SJCRH30 (cell line): ENCODE measurements at regions not wholly inside any gene's neighbourhood (a gene's known extent, or its start where the extent isn't known, plus 50 kb on each side); places are given as distances from the start of the nearest gene placed in this dataset.

Source experiments
- DNase-seq, 2 experiments: peaks; one replicate each; pipeline ENCODE4 v3.0.0-alpha.2; 2015 to 2020
- H3K27ac ChIP-seq: fragments of 250-450 bp; sonication (Bioruptor Pico); 2 replicates; pipeline ENCODE4 v1.5.1; 2020; ENCODE audit warnings: mild to moderate bottlenecking, moderate library complexity
- H3K27me3 ChIP-seq: fragments of 250-450 bp; sonication (Bioruptor Pico); 2 replicates; pipeline ENCODE4 v1.5.1; 2020; ENCODE audit warnings: mild to moderate bottlenecking, moderate library complexity
- H3K36me3 ChIP-seq: fragments of 250-450 bp; sonication (Bioruptor Pico); 2 replicates; pipeline ENCODE4 v1.5.1; 2020; ENCODE audit warnings: mild to moderate bottlenecking, moderate library complexity
- H3K4me1 ChIP-seq: fragments of 250-450 bp; sonication (Bioruptor Pico); 2 replicates; pipeline ENCODE4 v1.5.1; 2020; ENCODE audit warnings: mild to moderate bottlenecking, moderate library complexity
- H3K4me3 ChIP-seq: fragments of 250-450 bp; sonication (Bioruptor Pico); 2 replicates; pipeline ENCODE4 v1.5.1; 2020; ENCODE audit warnings: mild to moderate bottlenecking, moderate library complexity
- H3K9me3 ChIP-seq: fragments of 250-450 bp; sonication (Bioruptor Pico); replicated peaks from 2 replicates; pipeline ENCODE4 v1.5.1; 2020; ENCODE audit warnings: mild to moderate bottlenecking, moderate library complexity

DNA sequence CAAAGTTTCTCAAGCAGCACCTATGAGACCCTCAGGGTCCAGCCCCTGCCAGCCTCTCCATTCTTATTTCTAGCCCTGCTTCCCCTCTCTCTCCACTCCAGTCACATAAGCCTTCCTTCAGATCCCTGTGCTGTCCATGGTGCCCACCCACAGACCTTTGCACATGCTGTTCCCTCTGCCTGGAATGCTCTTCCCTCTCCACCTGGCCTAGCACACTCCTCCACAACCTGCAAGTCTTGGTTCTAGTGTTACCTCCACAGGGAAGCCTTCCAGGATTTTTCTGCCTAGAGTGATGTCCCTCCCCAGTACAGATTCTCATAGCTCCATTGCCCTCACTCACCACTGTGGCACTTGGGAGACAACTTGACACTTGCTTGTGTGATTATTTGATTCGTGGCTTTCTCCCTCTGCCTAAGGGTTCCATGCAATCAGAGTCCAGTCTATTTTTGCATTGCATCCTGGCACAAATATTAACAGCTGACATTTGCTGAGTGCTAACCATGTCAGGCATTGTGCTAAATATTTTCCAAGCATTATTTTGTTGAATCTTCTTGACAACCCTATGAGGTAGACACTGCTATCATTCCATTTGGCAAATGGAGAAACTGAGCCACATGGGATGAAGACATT is 127.3 kb downstream of the SYF2 start:
- DNase-seq = no peak
- H3K4me1 ChIP-seq = peaks cover 8% of the 10 kb centered on the region
- H3K9me3 ChIP-seq = no peaks in the 10 kb centered on the region
- H3K36me3 ChIP-seq = no peaks in the 10 kb centered on the region
- H3K27me3 ChIP-seq = no peaks in the 10 kb centered on the region
- H3K27ac ChIP-seq = no peak overlapping the region
- no peak overlapping the region for H3K4me3 ChIP-seq

- no peak overlapping the region for H3K4me3 ChIP-seq
- DNase-seq = no peak
- no peaks in the 10 kb centered on the region for H3K27me3 ChIP-seq
- no peaks in the 10 kb centered on the region for H3K9me3 ChIP-seq
- no peaks in the 10 kb centered on the region for H3K36me3 ChIP-seq
- H3K4me1 ChIP-seq = peaks cover 19% of the 10 kb centered on the region
- H3K27ac ChIP-seq = no peak overlapping the region
These were observed 129.0 kb downstream of the SYF2 start for GRCh38 chr1:25103164-25103795.

- DNase-seq = peak; percentile 73 to 85
- H3K36me3 ChIP-seq = no peaks in the 10 kb centered on the region
- no peak overlapping the region for H3K4me3 ChIP-seq
- H3K9me3 ChIP-seq = no peaks in the 10 kb centered on the region
- 0 out of 2 replicates have a peak, but pooled peaks cover 3% of the 10 kb centered on the region for H3K27me3 ChIP-seq
- no peak overlapping the region for H3K27ac ChIP-seq
- peaks cover 19% of the 10 kb centered on the region for H3K4me1 ChIP-seq
These were observed 132.0 kb downstream of the SYF2 start for GRCh38 chr1:25100151-25100833.

GRCh38 chr1:25099343-25099951 is 132.9 kb downstream of the SYF2 start:
- Histone ChIP-seq H3K27me3 (0 out of 2 replicates have a peak, but pooled peaks cover 3% of the 10 kb centered on the region), H3K4me1 (peaks cover 19% of the 10 kb centered on the region), H3K4me3 (no peak overlapping the region), H3K36me3 (no peaks in the 10 kb centered on the region), H3K9me3 (no peaks in the 10 kb centered on the region), H3K27ac (no peak overlapping the region)
- peak; percentile 27 to 48 for DNase-seq

GRCh38 chr1:25098717-25099116 is 133.6 kb downstream of the SYF2 start:
- Histone ChIP-seq H3K27ac (no peak overlapping the region), H3K4me3 (no peak overlapping the region), H3K9me3 (no peaks in the 10 kb centered on the region), H3K27me3 (0 out of 2 replicates have a peak, but pooled peaks cover 3% of the 10 kb centered on the region), H3K4me1 (peaks cover 19% of the 10 kb centered on the region), H3K36me3 (no peaks in the 10 kb centered on the region)
- DNase-seq = no peak

- no peaks in the 10 kb centered on the region for H3K36me3 ChIP-seq
- H3K9me3 ChIP-seq = no peaks in the 10 kb centered on the region
- DNase-seq = no peak
- no peak overlapping the region for H3K4me3 ChIP-seq
- peaks cover 19% of the 10 kb centered on the region for H3K4me1 ChIP-seq
- H3K27me3 ChIP-seq = 0 out of 2 replicates have a peak, but pooled peaks cover 3% of the 10 kb centered on the region
- no peak overlapping the region for H3K27ac ChIP-seq
These were observed 135.8 kb downstream of the SYF2 start for GRCh38 chr1:25096307-25097150.

DNA sequence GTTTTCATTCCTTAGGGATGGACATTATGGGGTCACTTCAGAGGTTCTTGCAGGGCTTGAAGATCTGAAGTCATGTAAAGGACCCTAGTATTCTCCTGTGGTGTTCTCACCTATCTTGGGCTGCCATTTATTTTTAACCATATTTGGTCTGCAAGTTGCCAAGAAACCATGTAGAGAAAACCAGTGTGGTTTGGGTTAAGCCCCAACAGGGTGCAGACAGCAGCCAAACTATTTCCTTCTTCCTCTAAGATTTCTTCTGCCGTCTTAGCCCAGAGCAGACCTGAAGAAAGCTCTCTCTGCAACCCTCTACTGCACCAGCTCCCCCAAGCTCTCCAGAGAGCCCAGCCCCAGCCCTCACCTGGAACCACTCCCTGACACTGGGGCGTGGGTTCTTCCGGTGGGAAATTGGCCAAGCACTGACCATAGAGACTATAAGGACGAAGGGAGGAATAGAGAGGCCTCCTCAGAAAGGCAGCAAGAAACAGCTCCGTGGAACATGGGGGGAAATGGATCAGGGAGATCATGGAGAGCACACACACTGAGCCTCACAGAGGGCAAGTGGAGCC is 136.6 kb downstream of the SYF2 start:
- no peak for DNase-seq
- peaks cover 19% of the 10 kb centered on the region for H3K4me1 ChIP-seq
- no peak overlapping the region for H3K4me3 ChIP-seq
- no peaks in the 10 kb centered on the region for H3K36me3 ChIP-seq
- H3K9me3 ChIP-seq = no peaks in the 10 kb centered on the region
- 0 out of 2 replicates have a peak, but pooled peaks cover 3% of the 10 kb centered on the region for H3K27me3 ChIP-seq
- no peak overlapping the region for H3K27ac ChIP-seq

DNA sequence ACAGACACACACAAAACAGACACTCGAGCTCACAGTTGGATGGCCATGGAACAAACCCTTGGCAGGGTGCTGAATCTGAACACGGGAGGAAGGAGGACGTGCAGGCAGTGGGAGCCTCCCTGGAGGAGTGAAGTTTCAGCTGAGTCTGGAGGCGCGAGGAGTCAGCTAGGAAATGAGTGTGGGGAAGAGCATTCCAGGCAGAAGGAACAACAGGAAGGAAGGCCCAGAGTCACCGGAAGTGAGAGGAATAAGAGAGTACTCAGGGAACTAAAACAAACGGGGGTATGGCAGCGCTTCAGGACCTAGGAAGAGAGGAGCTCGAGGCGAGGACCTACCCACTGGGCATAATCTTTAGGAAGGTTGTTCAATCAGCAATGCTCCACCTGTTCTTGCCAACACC is 137.3 kb downstream of the SYF2 start:
- Histone ChIP-seq H3K4me1 (peaks cover 11% of the 10 kb centered on the region), H3K27ac (no peak overlapping the region), H3K4me3 (no peak overlapping the region), H3K27me3 (0 out of 2 replicates have a peak, but pooled peaks cover 3% of the 10 kb centered on the region), H3K9me3 (no peaks in the 10 kb centered on the region), H3K36me3 (no peaks in the 10 kb centered on the region)
- DNase-seq = no peak

- Histone ChIP-seq H3K9me3 (no peaks in the 10 kb centered on the region), H3K36me3 (no peaks in the 10 kb centered on the region), H3K27me3 (0 out of 2 replicates have a peak, but pooled peaks cover 3% of the 10 kb centered on the region), H3K4me1 (peaks cover 4% of the 10 kb centered on the region), H3K27ac (no peak overlapping the region), H3K4me3 (no peak overlapping the region)
- no peak for DNase-seq
These were observed 138.1 kb downstream of the SYF2 start for GRCh38 chr1:25094229-25094628.

- H3K36me3 ChIP-seq = no peaks in the 10 kb centered on the region
- H3K27me3 ChIP-seq = no peaks in the 10 kb centered on the region
- no peak overlapping the region for H3K4me3 ChIP-seq
- H3K9me3 ChIP-seq = no peaks in the 10 kb centered on the region
- H3K4me1 ChIP-seq = no peaks in the 10 kb centered on the region
- DNase-seq = no peak
- no peak overlapping the region for H3K27ac ChIP-seq
These were observed 140.6 kb downstream of the SYF2 start for GRCh38 chr1:25091658-25092057.

- Histone ChIP-seq H3K27me3 (no peaks in the 10 kb centered on the region), H3K9me3 (no peaks in the 10 kb centered on the region), H3K4me1 (no peaks in the 10 kb centered on the region), H3K27ac (no peak overlapping the region), H3K36me3 (no peaks in the 10 kb centered on the region), H3K4me3 (no peak overlapping the region)
- DNase-seq = no peak
These were observed 141.4 kb downstream of the SYF2 start for GRCh38 chr1:25090707-25091422.

GRCh38 chr1:25089772-25090171 is 142.5 kb downstream of the SYF2 start:
- no peak for DNase-seq

GRCh38 chr1:25088946-25089345 is 143.4 kb downstream of the SYF2 start:
- no peaks in the 10 kb centered on the region for H3K4me1 ChIP-seq
- H3K9me3 ChIP-seq = no peaks in the 10 kb centered on the region
- DNase-seq = no peak
- H3K4me3 ChIP-seq = no peak overlapping the region
- H3K27ac ChIP-seq = no peak overlapping the region
- peaks cover 11% of the 10 kb centered on the region; the same call in 1 of the 2 replicates for H3K27me3 ChIP-seq
- no peaks in the 10 kb centered on the region for H3K36me3 ChIP-seq

More at GRCh38 chr1:25089772-25090171, 142.5 kb downstream of the SYF2 start:
- H3K36me3 ChIP-seq = no peaks in the 10 kb centered on the region
- H3K9me3 ChIP-seq = no peaks in the 10 kb centered on the region
- H3K27me3 ChIP-seq = peaks cover 2% of the 10 kb centered on the region; the same call in 1 of the 2 replicates
- H3K4me3 ChIP-seq = no peak overlapping the region
- no peak overlapping the region for H3K27ac ChIP-seq
- H3K4me1 ChIP-seq = no peaks in the 10 kb centered on the region
